ENCODE measurements at regions not wholly inside any gene's neighbourhood (a gene's known extent, or its start where the extent isn't known, plus 50 kb on each side); places are given as distances from the start of the nearest gene placed in this dataset.
A peak's percentile ranks its signal among the peaks of the same experiment; 100 is the strongest.

- no peak overlapping the region for H3K4me3 ChIP-seq (ENCODE audit: control insufficient read depth, low read depth, low read length)
- DNase-seq (ENCODE audit: low read depth) = peak; percentile 54
- TF ChIP-seq CTCF (conservative IDR thresholded peaks at IDR 0.05; ENCODE audit: control insufficient read depth, insufficient read depth, low read depth, low read length) = no peak
Observed at GRCh38 chr4:10173037-10173753, 56.6 kb upstream of the WDR1 start.

- H3K4me3 ChIP-seq (ENCODE audit: control insufficient read depth, low read depth, low read length) = no peak overlapping the region
- no peak for DNase-seq (ENCODE audit: low read depth)
- TF ChIP-seq CTCF (conservative IDR thresholded peaks at IDR 0.05; ENCODE audit: control insufficient read depth, insufficient read depth, low read depth, low read length) = no peak
Observed at GRCh38 chr4:10172278-10172921, 55.8 kb upstream of the WDR1 start.

- no peak overlapping the region for H3K4me3 ChIP-seq (ENCODE audit: control insufficient read depth, low read depth, low read length)
- no peak for DNase-seq (ENCODE audit: low read depth)
- TF ChIP-seq CTCF (conservative IDR thresholded peaks at IDR 0.05; ENCODE audit: control insufficient read depth, insufficient read depth, low read depth, low read length) = no peak
Observed at GRCh38 chr4:10171055-10171454, 54.5 kb upstream of the WDR1 start.

GRCh38 chr4:10169839-10170387 lies 53.3 kb upstream of the WDR1 start:
- no peak overlapping the region for H3K4me3 ChIP-seq (ENCODE audit: control insufficient read depth, low read depth, low read length)
- no peak for TF ChIP-seq CTCF (conservative IDR thresholded peaks at IDR 0.05; ENCODE audit: control insufficient read depth, insufficient read depth, low read depth, low read length)
- DNase-seq (ENCODE audit: low read depth) = no peak

- H3K4me3 ChIP-seq (ENCODE audit: control insufficient read depth, low read depth, low read length) = no peak overlapping the region
- TF ChIP-seq CTCF (conservative IDR thresholded peaks at IDR 0.05; ENCODE audit: control insufficient read depth, insufficient read depth, low read depth, low read length) = no peak
- no peak for DNase-seq (ENCODE audit: low read depth)
Observed at GRCh38 chr4:10168151-10168550, 51.6 kb upstream of the WDR1 start.

GRCh38 chr4:10167201-10167600 lies 50.6 kb upstream of the WDR1 start:
- no peak for TF ChIP-seq CTCF (conservative IDR thresholded peaks at IDR 0.05; ENCODE audit: control insufficient read depth, insufficient read depth, low read depth, low read length)
- H3K4me3 ChIP-seq (ENCODE audit: control insufficient read depth, low read depth, low read length) = no peak overlapping the region
- DNase-seq (ENCODE audit: low read depth) = no peak
